HG02884 (cell line): ENCODE measurements at regions not wholly inside any gene's neighbourhood (a gene's known extent, or its start where the extent isn't known, plus 50 kb on each side); places are given as distances from the start of the nearest gene placed in this dataset.
"Not testable (repeated sequence)": the region's sequence is repeated elsewhere in the genome, so short reads cannot be mapped to it uniquely, and the experiment has no call there.

Source experiments
- ATAC-seq: cut with Tn5 transposase; IDR thresholded peaks from one replicate; pipeline ENCODE4 v1.9.1; 2021; ENCODE audit warnings: mild to moderate bottlenecking, moderate library complexity; ENCODE audit not compliant: unreplicated experiment

DNA sequence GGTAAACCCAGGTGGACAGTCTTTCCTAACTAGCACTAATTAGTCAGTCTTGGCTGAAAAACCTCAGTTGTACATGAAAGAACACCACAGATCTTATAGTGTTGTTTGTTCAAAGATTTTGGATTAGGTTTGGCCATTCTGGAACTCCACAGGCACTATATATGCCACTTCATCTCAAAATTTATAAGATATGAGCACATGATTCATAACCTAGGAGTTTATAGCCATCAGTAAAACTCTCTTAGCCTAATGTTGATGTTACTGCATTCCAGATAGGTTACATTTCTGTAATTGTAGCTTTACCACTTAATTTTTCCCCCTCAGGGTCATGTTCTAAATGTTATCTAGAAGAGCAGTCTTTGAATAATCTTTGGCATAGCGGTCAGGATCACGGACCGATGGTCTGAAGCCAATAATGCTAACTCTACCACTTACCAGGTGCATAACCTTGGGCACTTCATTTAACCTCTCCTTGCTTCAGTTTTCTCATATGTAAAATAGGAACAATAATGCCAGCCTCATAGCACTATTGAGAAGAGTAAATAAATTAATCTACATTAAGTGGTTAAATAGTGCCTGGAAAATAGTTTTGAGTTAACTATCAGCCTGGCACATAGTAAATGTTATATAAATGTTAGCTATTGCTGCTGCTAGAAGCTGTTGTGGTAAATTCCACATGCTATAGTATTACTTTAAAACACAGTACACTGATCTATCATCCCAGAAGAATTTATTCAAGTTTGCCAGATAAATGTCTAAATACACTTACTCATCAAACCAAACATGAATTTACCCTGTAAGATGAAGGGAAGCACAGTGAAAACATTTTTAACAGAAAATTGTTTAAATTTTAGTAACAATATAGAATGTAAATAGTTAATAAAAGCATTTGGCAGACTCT lies 743.9 kb downstream of the NR2F1-AS1 start:
- ATAC-seq, result no peak

DNA sequence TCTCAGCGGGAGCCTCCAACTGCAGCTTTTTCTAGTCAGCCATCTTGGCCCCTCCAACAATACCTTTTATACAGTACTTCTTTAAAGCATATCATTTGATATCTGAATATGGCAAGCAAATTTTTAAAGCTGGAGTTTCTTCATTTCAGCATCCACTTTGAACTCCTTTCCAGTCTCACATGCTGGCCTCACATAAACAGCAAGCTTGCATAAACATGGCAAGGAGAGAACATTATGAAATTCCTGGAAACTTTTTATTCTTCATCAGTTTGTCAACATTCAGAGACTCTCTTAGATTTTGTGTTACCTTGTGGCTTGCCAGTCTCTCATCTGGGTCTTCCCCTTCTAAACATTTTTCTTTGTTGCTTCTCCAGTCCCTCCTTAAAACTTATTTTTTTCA lies 745.3 kb downstream of the NR2F1-AS1 start:
- no peak for ATAC-seq

DNA sequence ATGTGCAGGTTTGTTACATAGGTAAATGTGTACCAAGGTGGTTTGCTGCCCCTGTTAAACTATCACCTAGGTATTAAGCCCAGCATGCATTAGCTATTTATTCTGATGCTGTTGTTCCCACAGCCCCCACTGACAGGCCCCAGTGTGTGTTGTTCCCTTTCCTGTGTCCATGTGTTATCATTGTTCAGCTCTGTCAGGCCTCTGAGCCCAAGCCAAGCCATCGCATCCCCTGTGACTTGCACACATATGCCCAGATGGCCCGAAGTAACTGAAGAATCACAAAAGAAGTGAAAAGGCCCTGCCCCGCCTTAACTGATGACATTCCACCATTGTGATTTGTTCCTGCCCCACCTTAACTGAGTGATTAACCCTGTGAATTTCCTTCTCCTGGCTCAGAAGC lies 757.5 kb downstream of the NR2F1-AS1 start:
- ATAC-seq, result not testable (repeated sequence)

DNA sequence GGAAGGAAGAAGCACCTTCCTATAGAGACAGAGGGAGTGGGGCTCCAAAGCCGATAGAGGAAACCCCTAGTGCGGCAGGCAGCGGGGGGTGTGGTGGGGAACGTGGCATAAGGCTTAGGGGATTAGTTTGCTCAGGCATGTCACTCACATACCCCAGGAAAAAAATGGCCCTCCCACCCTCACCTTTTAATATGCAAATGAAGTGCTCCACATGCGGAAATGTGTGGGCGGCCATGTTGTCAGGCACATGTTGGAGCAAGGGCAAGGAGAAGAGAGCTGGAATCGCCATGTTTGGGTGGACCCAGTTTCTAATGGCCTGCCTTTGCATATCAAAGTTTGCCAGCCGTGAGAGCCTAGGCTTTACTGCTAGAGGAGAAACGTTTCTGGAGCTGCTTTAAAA lies 758.8 kb downstream of the NR2F1-AS1 start:
- ATAC-seq, result no peak

DNA sequence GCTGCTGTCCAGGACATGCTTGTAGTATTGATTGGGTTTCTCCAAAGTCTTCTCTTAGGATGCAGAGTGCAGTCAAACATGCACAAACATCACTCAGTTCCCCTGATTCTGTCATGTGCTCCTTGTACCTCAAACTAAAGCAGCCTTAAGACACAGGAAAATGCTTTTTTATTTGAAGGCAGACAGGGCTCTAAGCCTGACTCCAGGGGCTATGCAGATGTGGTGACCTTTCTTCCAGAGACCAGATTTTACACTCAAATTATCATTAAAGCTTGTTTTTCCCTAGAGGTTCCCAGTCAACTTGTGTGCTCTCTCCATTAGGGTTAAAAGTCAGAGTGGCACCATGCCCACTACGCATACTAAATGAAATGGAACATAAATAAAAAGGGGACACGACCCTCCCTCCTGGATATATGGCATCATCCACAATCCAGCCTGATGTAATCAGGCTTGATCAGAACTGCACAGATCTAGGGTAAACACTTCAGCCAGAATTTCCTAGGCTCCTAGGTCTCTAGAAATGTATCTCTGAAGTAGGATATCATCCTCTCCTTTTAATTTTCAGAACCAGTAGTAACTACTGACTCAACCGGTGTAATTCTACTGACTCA lies 771.1 kb downstream of the NR2F1-AS1 start:
- ATAC-seq, result no peak

DNA sequence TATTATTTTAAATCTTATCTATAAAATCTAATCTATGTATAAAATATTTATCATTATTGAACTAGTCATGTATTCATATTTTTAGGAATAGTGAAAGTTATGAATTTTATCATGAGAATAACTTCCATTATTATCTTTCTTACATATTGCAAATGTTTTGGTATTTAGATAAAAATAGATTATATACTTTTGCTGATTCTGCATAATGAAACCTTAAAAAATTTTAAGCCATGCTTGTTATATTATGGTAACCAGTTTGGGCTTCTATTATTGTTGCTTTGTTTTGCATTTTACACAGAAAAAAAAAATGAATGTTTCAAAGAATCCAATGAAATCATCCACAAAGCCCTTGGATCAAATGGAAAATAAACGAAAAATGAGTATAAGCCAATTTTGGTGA lies 772.5 kb downstream of the NR2F1-AS1 start:
- ATAC-seq, result no peak

DNA sequence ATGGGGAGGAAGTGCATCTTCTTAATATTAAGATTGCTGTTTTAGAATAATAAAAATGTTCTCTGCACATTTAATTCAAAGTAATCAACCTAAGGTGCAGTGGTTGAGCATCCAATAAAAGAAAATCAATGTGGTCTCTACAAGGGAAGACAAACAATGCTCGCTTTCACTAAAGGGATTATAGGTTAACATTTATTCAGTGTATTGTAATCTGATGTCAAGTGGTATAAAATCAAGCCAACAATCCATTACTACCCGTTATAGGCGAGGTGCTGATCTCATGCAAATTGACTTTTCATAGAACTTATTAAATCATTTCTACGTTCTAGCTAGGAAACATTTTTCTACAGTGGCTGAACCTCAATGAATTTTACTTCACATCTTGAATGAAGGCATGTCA lies 773.9 kb downstream of the NR2F1-AS1 start:
- no peak for ATAC-seq

DNA sequence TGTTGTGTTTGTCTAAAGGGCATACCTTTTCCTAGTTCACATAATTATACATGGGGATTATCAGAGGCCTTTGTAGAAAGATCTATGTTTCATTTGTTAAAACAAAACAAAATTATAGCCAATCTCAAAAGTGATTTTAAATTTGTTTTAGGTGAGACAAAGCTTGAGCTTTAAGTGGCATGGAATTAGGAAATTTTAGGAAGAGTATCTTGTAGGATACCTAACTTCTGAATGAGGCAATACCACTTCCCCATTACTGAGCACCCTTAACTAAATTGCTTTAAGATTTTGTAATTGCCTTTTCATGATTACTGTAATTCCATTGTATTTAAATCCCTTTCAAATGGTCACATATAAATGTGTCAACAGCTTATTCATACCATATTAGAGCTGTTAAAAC lies 775.6 kb downstream of the NR2F1-AS1 start:
- no peak for ATAC-seq

DNA sequence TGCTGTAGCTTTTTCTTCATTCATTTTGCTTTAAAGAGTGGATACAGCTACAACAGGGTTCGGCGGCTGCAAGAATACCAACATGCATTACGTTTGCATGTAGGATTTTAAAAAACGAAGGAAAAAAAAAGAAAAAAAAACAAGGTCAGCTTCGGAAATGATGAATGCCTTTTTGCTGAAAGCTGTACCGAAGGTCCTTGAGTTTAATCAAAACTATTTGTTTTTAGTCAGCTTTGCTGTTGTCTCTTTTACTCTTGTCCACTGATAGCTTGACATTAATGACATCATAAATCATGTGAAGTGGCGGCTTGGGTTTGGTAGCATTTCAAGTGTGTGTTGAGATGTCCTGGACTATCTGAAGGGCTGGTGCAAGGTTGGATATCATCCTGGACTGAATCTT lies 779.1 kb downstream of the NR2F1-AS1 start:
- no peak for ATAC-seq

DNA sequence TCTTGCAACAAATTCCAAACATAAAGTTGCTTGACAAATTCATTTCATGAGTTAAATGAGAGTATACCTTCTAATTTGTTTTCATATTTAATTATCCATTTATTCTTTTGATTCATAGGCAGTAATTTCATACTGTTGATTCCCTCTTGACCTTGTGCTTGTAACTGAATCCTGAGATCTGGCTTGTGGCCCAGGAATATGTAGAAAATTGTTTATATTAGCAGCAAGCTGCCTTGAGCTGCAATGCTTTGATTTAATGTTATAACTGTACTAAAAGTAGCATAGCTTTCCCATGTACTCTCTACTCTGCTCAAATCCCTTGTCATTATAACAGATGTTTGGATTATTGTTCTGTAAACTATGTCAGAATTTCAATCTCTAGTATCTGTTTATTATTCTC lies 780.7 kb downstream of the NR2F1-AS1 start:
- ATAC-seq, result no peak

DNA sequence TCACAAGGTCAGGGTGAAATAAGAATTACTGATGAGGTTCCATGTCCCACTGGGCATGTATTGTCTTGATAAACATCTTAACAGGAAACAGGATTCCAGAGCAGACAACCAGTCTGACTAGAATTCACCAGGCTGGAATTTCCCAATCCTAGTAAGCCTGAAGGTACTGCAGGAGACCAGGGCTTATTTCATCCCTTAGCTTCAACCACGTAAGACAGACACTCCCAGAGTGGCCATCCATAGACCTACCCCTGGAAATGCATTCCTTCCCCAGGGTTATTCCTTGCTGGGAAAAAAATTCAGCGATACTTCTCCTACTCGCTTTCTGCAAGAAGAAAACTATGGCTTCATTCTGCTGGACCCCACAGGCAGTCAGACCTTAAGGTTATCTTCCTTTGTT lies 785.4 kb downstream of the NR2F1-AS1 start:
- ATAC-seq, result no peak

DNA sequence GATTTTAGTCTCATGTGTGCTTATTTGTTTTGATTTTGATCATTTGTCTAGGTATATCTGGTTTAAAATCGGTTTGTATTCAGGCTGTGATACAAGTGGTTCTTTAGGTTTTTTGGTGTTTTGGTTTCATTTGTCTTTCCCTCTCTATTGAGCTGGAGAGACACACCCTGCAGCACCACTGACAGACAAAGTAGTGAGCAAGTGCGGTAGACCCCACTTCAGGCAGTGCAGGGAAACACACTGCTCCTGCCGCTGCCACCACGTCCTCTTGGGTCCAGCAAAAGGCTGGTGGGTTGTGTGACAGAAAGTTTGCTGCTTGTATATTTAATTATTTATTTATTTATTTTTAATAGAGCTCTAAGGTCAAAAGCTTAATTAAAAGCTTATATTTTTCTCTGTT lies 801.0 kb downstream of the NR2F1-AS1 start:
- ATAC-seq, result no peak

DNA sequence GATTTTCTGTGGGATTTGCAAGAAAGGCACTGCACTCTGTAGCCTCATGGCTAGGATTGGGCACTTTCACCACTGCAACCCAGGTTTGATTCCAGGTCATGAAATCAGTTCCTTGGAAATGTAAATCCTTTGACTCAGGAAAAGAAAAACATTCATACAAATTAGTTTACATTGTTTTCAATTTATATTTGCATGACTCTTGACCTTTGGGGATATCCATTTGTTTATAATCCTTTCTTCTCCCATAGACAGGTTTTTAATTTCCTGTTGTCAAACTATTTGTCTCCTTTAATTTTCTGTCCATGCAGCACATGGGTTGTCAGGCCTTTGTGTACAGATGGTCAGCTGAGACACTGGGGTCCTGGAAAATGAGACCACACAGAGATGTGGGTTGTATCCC lies 801.5 kb downstream of the NR2F1-AS1 start:
- no peak for ATAC-seq

DNA sequence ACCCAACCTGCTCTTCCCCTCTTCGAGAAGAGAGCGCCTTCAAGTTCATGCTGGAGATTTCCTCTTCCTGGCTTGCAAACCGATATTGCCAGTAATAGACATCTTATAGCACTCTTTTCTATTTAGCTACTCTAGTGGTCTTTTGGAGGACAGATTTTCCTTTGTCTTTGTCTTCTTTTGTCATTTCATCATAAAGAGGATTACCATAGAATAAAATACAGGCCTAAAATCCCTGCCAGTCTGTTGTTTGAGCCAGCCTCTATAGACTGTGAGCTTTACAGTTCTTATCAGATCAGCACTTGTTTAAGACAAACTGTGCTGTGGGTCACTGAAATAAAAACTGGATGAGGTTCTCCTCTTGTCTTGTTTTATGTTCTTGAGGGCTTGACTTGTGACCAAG lies 802.8 kb downstream of the NR2F1-AS1 start:
- no peak for ATAC-seq

DNA sequence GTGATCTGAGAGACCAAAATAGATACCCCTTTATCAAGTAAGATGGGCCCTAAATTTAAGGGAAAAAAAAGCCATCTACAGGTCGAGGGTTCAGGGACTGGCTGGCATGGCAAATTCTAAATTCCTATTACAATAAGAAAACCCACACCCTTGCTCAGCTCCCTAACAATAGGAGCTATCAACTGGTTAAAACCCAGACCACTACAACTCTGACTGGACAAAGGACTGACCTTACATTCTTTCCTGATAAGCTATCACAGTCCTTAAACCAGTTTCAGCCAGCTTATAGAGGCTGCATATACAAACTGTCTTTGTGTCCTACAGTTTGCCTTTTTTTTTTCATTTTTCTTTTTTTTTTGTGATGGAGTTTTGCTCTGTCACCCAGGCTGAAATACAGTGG lies 803.6 kb downstream of the NR2F1-AS1 start:
- ATAC-seq, result no peak

DNA sequence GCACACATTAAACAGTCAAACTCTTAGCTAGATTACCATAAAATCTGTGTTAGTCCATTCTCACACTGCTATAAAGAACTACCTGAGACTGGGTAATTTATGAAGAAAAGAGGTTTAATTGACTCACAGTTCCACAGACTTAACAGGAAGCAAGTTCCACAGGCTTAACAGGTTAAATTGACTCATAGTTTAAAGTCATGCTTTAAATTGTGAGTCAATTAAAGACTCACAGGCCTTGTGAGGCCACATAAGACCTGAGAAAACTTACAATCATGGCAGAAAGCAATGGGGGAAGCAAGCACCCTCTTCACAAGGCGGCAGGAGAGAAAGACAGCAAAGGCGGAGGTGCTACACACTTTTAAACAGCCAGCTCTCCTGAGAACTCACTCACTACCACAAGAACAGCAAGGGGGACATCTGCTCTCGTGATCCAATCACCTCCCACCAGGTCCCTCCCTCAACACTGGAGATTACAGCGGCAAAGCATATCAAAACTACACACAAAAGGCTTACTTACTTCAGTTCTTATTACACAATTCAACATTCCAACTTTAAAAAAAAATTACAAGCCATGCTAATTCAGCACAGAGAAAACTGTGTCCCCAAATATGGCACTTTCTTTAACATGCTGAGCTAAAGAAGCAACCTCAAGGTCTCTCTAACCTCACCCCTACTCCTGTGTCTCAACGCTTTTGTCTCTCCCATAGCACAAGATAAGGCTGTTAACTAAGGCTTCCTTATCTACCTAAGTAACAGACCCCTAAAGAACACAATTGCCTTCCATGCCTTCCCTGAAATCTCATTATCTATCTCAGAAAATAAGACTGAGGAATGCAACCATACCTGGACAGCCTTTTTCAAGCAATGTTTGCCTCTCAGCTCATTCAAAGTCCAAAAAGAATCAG lies 805.1 kb downstream of the NR2F1-AS1 start:
- ATAC-seq, result no peak

DNA sequence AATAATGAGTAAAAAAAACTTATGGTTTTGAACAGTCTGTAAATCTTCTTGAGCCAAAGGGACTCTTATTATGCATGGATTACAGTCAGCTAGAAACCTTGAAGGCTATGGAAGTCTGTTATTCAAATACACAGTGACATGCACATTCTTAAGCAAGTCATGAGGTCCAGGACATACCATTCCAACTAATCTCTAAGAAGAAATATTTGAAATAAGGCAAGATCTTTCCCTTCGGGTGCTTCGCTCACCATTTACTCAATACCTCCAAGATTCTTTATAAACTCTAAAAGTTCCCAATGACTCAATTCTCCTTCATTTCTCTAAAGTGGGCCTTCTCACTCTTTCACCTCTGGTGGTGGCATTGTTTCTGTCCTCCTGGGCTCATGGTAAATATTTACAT lies 811.0 kb downstream of the NR2F1-AS1 start:
- ATAC-seq, result no peak

DNA sequence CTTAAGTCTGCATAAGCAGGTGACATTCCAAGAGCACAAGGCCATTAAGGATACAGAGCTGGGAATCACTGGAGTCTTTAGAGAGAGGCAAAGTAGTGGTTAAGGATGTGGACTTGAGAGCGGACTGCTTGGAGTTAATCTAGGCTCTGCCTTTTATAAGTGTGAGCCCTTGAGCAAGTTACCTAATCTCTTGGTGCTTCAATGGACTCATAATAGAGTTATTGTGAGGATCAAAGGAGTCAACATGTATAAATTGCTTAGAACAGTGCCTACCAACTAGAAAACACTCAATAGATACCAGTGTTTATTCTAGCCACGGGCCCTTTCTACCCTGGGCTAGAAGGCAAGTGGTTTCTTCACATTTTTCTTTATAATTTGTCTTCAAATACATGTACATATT lies 819.4 kb downstream of the NR2F1-AS1 start:
- ATAC-seq, result no peak

DNA sequence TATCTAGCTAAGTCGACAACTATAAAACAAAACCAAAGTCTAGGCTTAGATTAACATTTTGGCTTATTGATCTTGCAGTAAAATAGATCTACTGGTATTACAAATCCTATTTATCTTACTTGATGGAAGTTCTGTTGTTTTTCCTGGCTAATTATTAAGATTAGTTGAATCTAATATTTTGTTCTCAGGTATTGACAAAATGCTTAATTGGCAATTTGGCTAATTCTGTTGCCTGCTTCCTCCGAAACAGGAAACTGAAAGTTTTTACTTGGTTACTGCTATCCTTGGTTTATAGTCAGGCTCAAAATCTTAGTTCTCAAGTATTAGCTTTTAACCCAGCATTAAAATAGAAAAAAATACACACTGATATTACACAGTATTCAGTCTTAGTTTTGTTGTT lies 820.5 kb downstream of the NR2F1-AS1 start:
- ATAC-seq, result no peak

DNA sequence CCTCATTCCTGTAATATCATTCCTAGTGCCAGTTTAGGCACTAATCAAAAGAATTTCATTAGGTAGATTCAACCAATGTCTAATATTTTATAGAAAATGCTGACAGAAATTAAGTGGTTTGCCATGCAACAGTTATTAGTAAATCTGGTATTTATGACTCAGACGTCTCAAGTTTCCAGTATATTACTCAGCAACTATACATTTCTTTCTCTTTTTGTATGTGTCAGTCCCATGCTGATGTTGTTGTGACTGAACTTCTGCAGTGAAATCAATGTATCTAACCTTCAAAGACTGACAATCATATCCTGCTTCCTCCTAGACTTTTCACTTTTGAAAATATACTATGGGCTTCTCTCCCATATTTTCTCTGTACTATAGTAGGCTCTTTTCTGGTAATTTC lies 822.5 kb downstream of the NR2F1-AS1 start:
- no peak for ATAC-seq

DNA sequence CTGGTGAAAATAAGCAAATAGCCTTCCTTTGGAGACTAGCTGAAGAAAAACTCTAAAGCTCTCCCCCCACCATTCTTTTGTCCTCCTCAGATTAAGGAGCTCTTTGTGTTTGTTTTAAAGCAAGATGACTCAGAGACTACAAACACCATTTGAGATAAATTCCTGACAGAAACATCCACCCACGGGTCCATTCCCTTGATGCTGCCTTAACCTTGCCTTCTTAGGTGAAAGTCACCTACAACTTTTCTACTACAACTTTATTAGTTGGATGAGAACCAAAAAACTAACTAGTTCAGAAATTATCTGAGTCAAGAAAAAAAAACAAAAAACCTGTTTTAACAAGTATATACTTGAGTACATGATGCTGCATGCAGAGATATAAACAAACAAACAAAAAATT lies 831.1 kb downstream of the NR2F1-AS1 start:
- ATAC-seq, result no peak
